GM13976 (cell line): ENCODE measurements at regions not wholly inside any gene's neighbourhood (a gene's known extent, or its start where the extent isn't known, plus 50 kb on each side); places are given as distances from the start of the nearest gene placed in this dataset.

Experiments used
- DNase-seq: peaks from one replicate; pipeline ENCODE4 v3.0.0; 2012; ENCODE audit warnings: low spot score
- CTCF ChIP-seq: IDR thresholded peaks from 2 replicates; pipeline ENCODE4 v1.5.1; 2012; ENCODE audit warnings: borderline replicate concordance, mild to moderate bottlenecking; ENCODE audit not compliant: insufficient read depth; ENCODE audit errors: extremely low read depth, missing control alignments, control extremely low read depth
- in situ Hi-C: fragments of 300-500 bp; cut with MboI; formaldehyde crosslinking; loops from one replicate; pipeline ENCODE4 v1.12.0; 2022; ENCODE audit warnings: low sequenced_read_pairs, mixed read lengths, inconsistent platforms; ENCODE audit not compliant: unreplicated experiment

- in situ Hi-C loops: no loop called here
- peak; percentile 10 for DNase-seq
- TF ChIP-seq CTCF: no peak
These were observed 669.6 kb downstream of the PTPRC start for GRCh38 chr1:199308349-199308846.

- TF ChIP-seq CTCF: no peak
- no peak for DNase-seq
- in situ Hi-C loops: no loop called here
These were observed 671.9 kb downstream of the PTPRC start for GRCh38 chr1:199310708-199311107.

- DNase-seq: no peak
- in situ Hi-C loops: no loop called here
- TF ChIP-seq CTCF: no peak
These were observed 672.8 kb downstream of the PTPRC start for GRCh38 chr1:199311478-199312262.

GRCh38 chr1:199312626-199313025, 673.8 kb downstream of the PTPRC start:
- TF ChIP-seq CTCF: no peak
- in situ Hi-C loops: no loop called here
- no peak for DNase-seq

- DNase-seq: no peak
- no peak for TF ChIP-seq CTCF
- in situ Hi-C loops: no loop called here
These were observed 674.6 kb downstream of the PTPRC start for GRCh38 chr1:199313444-199313843.

- no peak for DNase-seq
- in situ Hi-C loops: no loop called here
- no peak for TF ChIP-seq CTCF
These were observed 680.5 kb downstream of the PTPRC start for GRCh38 chr1:199319341-199319740.
